ENCODE measurements at regions not wholly inside any gene's neighbourhood (a gene's known extent, or its start where the extent isn't known, plus 50 kb on each side); places are given as distances from the start of the nearest gene placed in this dataset.

- TF ChIP-seq, protein P1, sequence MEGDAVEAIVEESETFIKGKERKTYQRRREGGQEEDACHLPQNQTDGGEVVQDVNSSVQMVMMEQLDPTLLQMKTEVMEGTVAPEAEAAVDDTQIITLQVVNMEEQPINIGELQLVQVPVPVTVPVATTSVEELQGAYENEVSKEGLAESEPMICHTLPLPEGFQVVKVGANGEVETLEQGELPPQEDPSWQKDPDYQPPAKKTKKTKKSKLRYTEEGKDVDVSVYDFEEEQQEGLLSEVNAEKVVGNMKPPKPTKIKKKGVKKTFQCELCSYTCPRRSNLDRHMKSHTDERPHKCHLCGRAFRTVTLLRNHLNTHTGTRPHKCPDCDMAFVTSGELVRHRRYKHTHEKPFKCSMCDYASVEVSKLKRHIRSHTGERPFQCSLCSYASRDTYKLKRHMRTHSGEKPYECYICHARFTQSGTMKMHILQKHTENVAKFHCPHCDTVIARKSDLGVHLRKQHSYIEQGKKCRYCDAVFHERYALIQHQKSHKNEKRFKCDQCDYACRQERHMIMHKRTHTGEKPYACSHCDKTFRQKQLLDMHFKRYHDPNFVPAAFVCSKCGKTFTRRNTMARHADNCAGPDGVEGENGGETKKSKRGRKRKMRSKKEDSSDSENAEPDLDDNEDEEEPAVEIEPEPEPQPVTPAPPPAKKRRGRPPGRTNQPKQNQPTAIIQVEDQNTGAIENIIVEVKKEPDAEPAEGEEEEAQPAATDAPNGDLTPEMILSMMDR (IDR thresholded peaks at IDR 0.05; ENCODE audit: insufficient read depth, low read depth, low read length, missing control alignments) = no peak
- H3K4me3 ChIP-seq (ENCODE audit: low read length) = no peak overlapping the region
- DNase-seq (ENCODE audit: low read depth) = no peak
Measured at GRCh38 chr2:239640676-239641578, 240.1 kb upstream of the HDAC4 start.

DNA sequence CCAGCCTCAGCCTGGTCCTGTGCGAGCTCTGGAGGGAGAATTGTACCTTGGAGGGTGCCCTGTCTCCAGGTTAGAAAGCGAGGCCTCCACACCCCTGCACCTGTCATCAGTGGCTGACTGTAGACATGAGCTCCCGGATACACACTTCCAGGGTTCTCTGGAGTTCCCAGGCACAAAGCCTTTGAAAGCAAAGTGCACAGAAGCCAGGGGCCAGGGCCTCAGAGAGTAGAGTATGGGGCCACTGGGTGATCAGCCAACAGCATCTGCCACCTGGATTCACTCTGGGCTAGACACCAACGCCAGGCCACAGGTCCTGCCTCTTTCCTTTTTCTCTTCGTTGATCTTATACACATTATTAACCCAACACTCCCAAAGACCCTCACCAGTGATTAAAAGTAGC lies 239.4 kb upstream of the HDAC4 start:
- no peak overlapping the region for H3K4me3 ChIP-seq (ENCODE audit: low read length)
- TF ChIP-seq, protein P1 (IDR thresholded peaks at IDR 0.05; ENCODE audit: insufficient read depth, low read depth, low read length, missing control alignments) = no peak
- DNase-seq (ENCODE audit: low read depth) = no peak

GRCh38 chr2:239639421-239640185 lies 238.8 kb upstream of the HDAC4 start:
- DNase-seq (ENCODE audit: low read depth) = no peak
- H3K4me3 ChIP-seq (ENCODE audit: low read length) = no peak overlapping the region
- TF ChIP-seq, protein P1 (IDR thresholded peaks at IDR 0.05; ENCODE audit: insufficient read depth, low read depth, low read length, missing control alignments) = no peak

- H3K4me3 ChIP-seq (ENCODE audit: low read length) = no peak overlapping the region
- TF ChIP-seq, protein P1 (IDR thresholded peaks at IDR 0.05; ENCODE audit: insufficient read depth, low read depth, low read length, missing control alignments) = no peak
- no peak for DNase-seq (ENCODE audit: low read depth)
Measured at GRCh38 chr2:239638376-239638775, 237.6 kb upstream of the HDAC4 start.

DNA sequence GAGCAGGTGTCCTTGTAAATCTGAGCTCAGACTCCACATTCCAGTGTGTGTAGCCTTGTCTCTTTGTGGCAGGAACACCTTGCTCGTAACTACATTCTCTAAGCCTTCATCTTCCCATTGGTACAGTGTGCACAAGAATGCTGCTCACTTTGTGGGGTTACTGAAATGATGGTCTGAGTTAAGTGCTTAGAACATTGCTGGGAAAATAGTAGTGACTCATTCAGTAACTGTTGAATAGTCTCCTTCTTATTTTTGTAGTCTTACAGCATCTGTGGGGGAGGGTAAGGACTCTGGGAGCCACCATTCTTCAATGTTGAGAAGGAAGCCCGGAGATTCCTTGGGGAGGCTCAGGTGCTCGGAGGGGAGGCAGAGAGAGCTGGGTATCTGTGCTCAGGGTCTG lies 236.0 kb upstream of the HDAC4 start:
- TF ChIP-seq, protein P1 (IDR thresholded peaks at IDR 0.05; ENCODE audit: insufficient read depth, low read depth, low read length, missing control alignments) = no peak
- no peak overlapping the region for H3K4me3 ChIP-seq (ENCODE audit: low read length)
- DNase-seq (ENCODE audit: low read depth) = no peak

GRCh38 chr2:239634769-239635168 lies 233.9 kb upstream of the HDAC4 start:
- no peak overlapping the region for H3K4me3 ChIP-seq (ENCODE audit: low read length)
- no peak for DNase-seq (ENCODE audit: low read depth)
- TF ChIP-seq, protein P1 (IDR thresholded peaks at IDR 0.05; ENCODE audit: insufficient read depth, low read depth, low read length, missing control alignments) = no peak
